Inferior parietal cortex (tissue), 1 donor: ENCODE measurements at regions not wholly inside any gene's neighbourhood (a gene's known extent, or its start where the extent isn't known, plus 50 kb on each side); places are given as distances from the start of the nearest gene placed in this dataset.
"Not testable (repeated sequence)": the region's sequence is repeated elsewhere in the genome, so short reads cannot be mapped to it uniquely, and the experiment has no call there.

Source experiments
- DNase-seq: peaks from one replicate; pipeline ENCODE4 v3.0.0-alpha.2; 2016; ENCODE audit errors: extremely low spot score

GRCh38 chr2:128505575-128506526 lies 187.2 kb upstream of the HS6ST1 start:
- DNase-seq: no peak

GRCh38 chr2:128506534-128506933 lies 187.9 kb upstream of the HS6ST1 start:
- no peak for DNase-seq

GRCh38 chr2:128510701-128511397 lies 192.2 kb upstream of the HS6ST1 start:
- DNase-seq: no peak

- no peak for DNase-seq
Measured at GRCh38 chr2:128511731-128512378, 193.2 kb upstream of the HS6ST1 start.

GRCh38 chr2:128512379-128513115 lies 193.9 kb upstream of the HS6ST1 start:
- DNase-seq: no peak

- no peak for DNase-seq
Measured at GRCh38 chr2:128513116-128513960, 194.7 kb upstream of the HS6ST1 start.

- DNase-seq: no peak
Measured at GRCh38 chr2:128513961-128514283, 195.3 kb upstream of the HS6ST1 start.

GRCh38 chr2:128514555-128514955 lies 195.9 kb upstream of the HS6ST1 start:
- no peak for DNase-seq

GRCh38 chr2:128516938-128517337 lies 198.3 kb upstream of the HS6ST1 start:
- DNase-seq: no peak

- DNase-seq: not testable (repeated sequence)
Measured at GRCh38 chr2:128519028-128519427, 200.4 kb upstream of the HS6ST1 start.

- DNase-seq: no peak
Measured at GRCh38 chr2:128519517-128520215, 201.0 kb upstream of the HS6ST1 start.

GRCh38 chr2:128520340-128520739 lies 201.7 kb upstream of the HS6ST1 start:
- no peak for DNase-seq

- no peak for DNase-seq
Measured at GRCh38 chr2:128520791-128521190, 202.1 kb upstream of the HS6ST1 start.

GRCh38 chr2:128521482-128521881 lies 202.8 kb upstream of the HS6ST1 start:
- DNase-seq: no peak

- DNase-seq: no peak
Measured at GRCh38 chr2:128522829-128523228, 204.2 kb upstream of the HS6ST1 start.

GRCh38 chr2:128523457-128523856 lies 204.8 kb upstream of the HS6ST1 start:
- no peak for DNase-seq

- no peak for DNase-seq
Measured at GRCh38 chr2:128524183-128524582, 205.5 kb upstream of the HS6ST1 start.

- no peak for DNase-seq
Measured at GRCh38 chr2:128525653-128526052, 207.0 kb upstream of the HS6ST1 start.

GRCh38 chr2:128526455-128526976 lies 207.8 kb upstream of the HS6ST1 start:
- no peak for DNase-seq

GRCh38 chr2:128528133-128528532 lies 209.5 kb upstream of the HS6ST1 start:
- no peak for DNase-seq
